Liver (tissue), 8 donors: ENCODE measurements at regions not wholly inside any gene's neighbourhood (a gene's known extent, or its start where the extent isn't known, plus 50 kb on each side); places are given as distances from the start of the nearest gene placed in this dataset.

Experiments used
- DNase-seq: peaks from one replicate; pipeline ENCODE4 v3.0.0-alpha.2; 2017; ENCODE audit warnings: low spot score
- H3K27ac ChIP-seq, 2 donors: one replicate each; pipeline ENCODE4 v1.7.0; 2013; ENCODE audit warnings: inconsistent platforms in 2 of 2, low read length in 2 of 2, control low read depth in 1 of 2, low read depth in 1 of 2, mild to moderate bottlenecking in 1 of 2
- H3K27me3 ChIP-seq, 4 donors: one replicate each; pipeline versions ENCODE4 v1.6.1 to v1.7.0; 2013; ENCODE audit warnings: low read length in 3 of 4, inconsistent platforms in 1 of 4, mild to moderate bottlenecking in 1 of 4, moderate library complexity in 1 of 4; ENCODE audit not compliant: control insufficient read depth in 4 of 4, insufficient read depth in 4 of 4
- H3K36me3 ChIP-seq, 4 donors: one replicate each; pipeline versions ENCODE4 v1.6.1 to v1.7.0; 2013; ENCODE audit warnings: low read length in 3 of 4, mild to moderate bottlenecking in 3 of 4, low read depth in 1 of 4, moderate library complexity in 1 of 4; ENCODE audit not compliant: control insufficient read depth in 4 of 4, insufficient read depth in 3 of 4
- H3K4me1 ChIP-seq, 4 donors: one replicate each; pipeline versions ENCODE4 v1.6.1 to v1.7.0; 2013; ENCODE audit warnings: low read length in 3 of 4, mild to moderate bottlenecking in 3 of 4, moderate library complexity in 1 of 4; ENCODE audit not compliant: control insufficient read depth in 4 of 4, insufficient read depth in 4 of 4
- H3K4me3 ChIP-seq, 3 donors: one replicate each; pipeline versions ENCODE4 v1.6.1 to v1.7.0; 2013; ENCODE audit warnings: low read length in 3 of 3, control low read depth in 1 of 3, low read depth in 1 of 3, mild to moderate bottlenecking in 1 of 3
- H3K9ac ChIP-seq, 2 donors: one replicate each; pipeline ENCODE4 v1.7.0; 2013; ENCODE audit warnings: low read length in 2 of 2, mild to moderate bottlenecking in 2 of 2, moderate library complexity in 2 of 2, control low read depth in 1 of 2, low read depth in 1 of 2
- H3K9me3 ChIP-seq, 4 donors: one replicate each; pipeline versions ENCODE4 v1.6.1 to v1.7.0; 2013; ENCODE audit warnings: low read length in 3 of 4; ENCODE audit not compliant: control insufficient read depth in 4 of 4
- ATF3 ChIP-seq: IDR thresholded peaks from 2 replicates; pipeline ENCODE4 v1.6.1; 2016; ENCODE audit warnings: antibody characterized with exemption
- CTCF ChIP-seq: fragments of 150-350 bp; IDR thresholded peaks from 2 replicates; pipeline ENCODE4 v1.5.1; 2017; ENCODE audit warnings: improper control_type of control experiment, low read depth, low read length; ENCODE audit not compliant: missing input control
- EGR1 ChIP-seq, 2 donors: IDR thresholded peaks; 2 replicates each; pipeline ENCODE4 v1.6.1; 2016 to 2018; ENCODE audit warnings: antibody characterized with exemption in 2 of 2, low read depth in 2 of 2
- FOXA1 ChIP-seq: IDR thresholded peaks from 2 replicates; pipeline ENCODE4 v1.6.1; 2016; ENCODE audit warnings: antibody characterized with exemption
- FOXA2 ChIP-seq: IDR thresholded peaks from 2 replicates; pipeline ENCODE4 v1.6.1; 2016; ENCODE audit warnings: antibody characterized with exemption
- GABPA ChIP-seq, 2 donors: IDR thresholded peaks in 1 of 2; conservative IDR thresholded peaks in 1 of 2; 2 replicates each; pipeline ENCODE4 v1.6.1; 2016; ENCODE audit warnings: antibody characterized with exemption in 2 of 2, mild to moderate bottlenecking in 1 of 2, moderate library complexity in 1 of 2
- HNF4A ChIP-seq, 2 donors: conservative IDR thresholded peaks; 2 replicates each; pipeline ENCODE4 v1.6.1; 2016; ENCODE audit warnings: antibody characterized with exemption in 2 of 2, mild to moderate bottlenecking in 2 of 2
- HNF4G ChIP-seq: IDR thresholded peaks from 2 replicates; pipeline ENCODE4 v1.6.1; 2016; ENCODE audit warnings: antibody characterized with exemption
- JUND ChIP-seq, 2 donors: IDR thresholded peaks; 2 replicates each; pipeline ENCODE4 v1.6.1; 2016; ENCODE audit warnings: antibody characterized with exemption in 2 of 2
- MAX ChIP-seq: IDR thresholded peaks from 2 replicates; pipeline ENCODE4 v1.6.1; 2016; ENCODE audit warnings: antibody characterized with exemption
- RAD21 ChIP-seq, 2 donors: IDR thresholded peaks; 2 replicates each; pipeline ENCODE4 v1.6.1; 2016; ENCODE audit warnings: antibody characterized with exemption in 2 of 2, mild to moderate bottlenecking in 2 of 2
- REST ChIP-seq: IDR thresholded peaks from 2 replicates; pipeline ENCODE4 v1.6.1; 2016; ENCODE audit warnings: antibody characterized with exemption, mild to moderate bottlenecking
- RXRA ChIP-seq, 2 donors: IDR thresholded peaks; 2 replicates each; pipeline ENCODE4 v1.6.1; 2017 to 2018; ENCODE audit warnings: antibody characterized with exemption in 2 of 2, mild to moderate bottlenecking in 1 of 2
- SP1 ChIP-seq: IDR thresholded peaks from 2 replicates; pipeline ENCODE4 v1.6.1; 2018; ENCODE audit warnings: antibody characterized with exemption, mild to moderate bottlenecking
- YY1 ChIP-seq: IDR thresholded peaks from 2 replicates; pipeline ENCODE4 v1.6.1; 2016; ENCODE audit warnings: antibody characterized with exemption, mild to moderate bottlenecking
- ZBTB33 ChIP-seq: IDR thresholded peaks from 2 replicates; pipeline ENCODE4 v1.6.1; 2016; ENCODE audit warnings: antibody characterized with exemption
- WGBS: extraction: QIAGEN DNeasy Blood & Tissue Kit; methylation state at CpG from one replicate; pipeline ENCODE4 v1.1.7; 2013; 5-methylcytosine and 5-hydroxymethylcytosine counted together
- donor health status: healthy.
- donor health status: healthy.
- donor health status: healthy.
- donor health status: healthy.
- donor health status: healthy.

GRCh38 chr9:80125731-80126264, 554.0 kb downstream of the TLE4 start (continued):
- TF ChIP-seq ATF3 (no peak), CTCF (no peak), JUND (IDR thresholded peaks at IDR 0.05) (no peak)

- Histone ChIP-seq H3K4me3 (no peak overlapping the region), H3K27me3 (no peaks in the 10 kb centered on the region), H3K9me3 (no peaks in the 10 kb centered on the region), H3K9ac (no peak overlapping the region), H3K4me1 (no peaks in the 10 kb centered on the region), H3K36me3 (no peaks in the 10 kb centered on the region), H3K27ac (no peak overlapping the region)
- no peak for TF ChIP-seq ZBTB33
- TF ChIP-seq RXRA (IDR thresholded peaks at IDR 0.05): no peak
- no peak for TF ChIP-seq FOXA1
- TF ChIP-seq SP1: no peak
- TF ChIP-seq ATF3: no peak
- TF ChIP-seq CTCF: no peak
- TF ChIP-seq HNF4G: no peak
- no peak for TF ChIP-seq FOXA2
- WGBS: 60% methylated on average over 3 of the region's 3 CpGs
- DNase-seq: no peak
Measured at GRCh38 chr9:80117031-80117430, 545.3 kb downstream of the TLE4 start.

GRCh38 chr9:80114241-80114640, 542.5 kb downstream of the TLE4 start:
- 88% methylated on average over 2 of the region's 2 CpGs for WGBS
- H3K4me1 ChIP-seq: no peaks in the 10 kb centered on the region
- H3K9me3 ChIP-seq: no peaks in the 10 kb centered on the region
- DNase-seq: no peak
- no peaks in the 10 kb centered on the region for H3K36me3 ChIP-seq
- H3K27ac ChIP-seq: no peak overlapping the region
- no peaks in the 10 kb centered on the region for H3K27me3 ChIP-seq
- no peak overlapping the region for H3K4me3 ChIP-seq
- H3K9ac ChIP-seq: no peak overlapping the region
- TF ChIP-seq RAD21 (IDR thresholded peaks at IDR 0.05): no peak
- no peak for TF ChIP-seq YY1
- no peak for TF ChIP-seq ATF3
- TF ChIP-seq REST: no peak
- no peak for TF ChIP-seq EGR1 (IDR thresholded peaks at IDR 0.05; ENCODE audit: low read depth in 2 of 2)
- no peak for TF ChIP-seq HNF4A (conservative IDR thresholded peaks at IDR 0.05)
- no peak for TF ChIP-seq CTCF
- TF ChIP-seq MAX: no peak
- no peak for TF ChIP-seq GABPA (IDR thresholded peaks at IDR 0.05 in 1 of 2, conservative IDR thresholded peaks at IDR 0.05 in 1 of 2)
- no peak for TF ChIP-seq FOXA1
- TF ChIP-seq JUND (IDR thresholded peaks at IDR 0.05): no peak
- TF ChIP-seq SP1: no peak
